ENCODE measurements at regions not wholly inside any gene's neighbourhood (a gene's known extent, or its start where the extent isn't known, plus 50 kb on each side); places are given as distances from the start of the nearest gene placed in this dataset.
A peak's percentile ranks its signal among the peaks of the same experiment; 100 is the strongest.

GRCh38 chr6:73893696-73894095 is 197.7 kb downstream of the CD109 start:
- H3K36me3 ChIP-seq (ENCODE audit: control insufficient read depth in 2 of 3, insufficient read depth in 3 of 3, low read length in 3 of 3): no peaks in the 10 kb centered on the region
- H3K27ac ChIP-seq (ENCODE audit: low read depth in 2 of 2, low read length in 2 of 2): no peak overlapping the region
- H3K4me3 ChIP-seq (ENCODE audit: low read length in 3 of 3): no peak overlapping the region
- no peak overlapping the region for H3K9ac ChIP-seq (ENCODE audit: low read length in 3 of 3)
- no peaks in the 10 kb centered on the region for H3K4me1 ChIP-seq (ENCODE audit: control insufficient read depth in 2 of 3, insufficient read depth in 2 of 3, low read depth in 1 of 3, low read length in 3 of 3)
- no peak for TF ChIP-seq CTCF (IDR thresholded peaks at IDR 0.05; ENCODE audit: borderline replicate concordance, extremely low read depth, insufficient read depth)
- FAIRE-seq (no peak), DNase-seq (no peak)
- no peaks in the 10 kb centered on the region for H3K27me3 ChIP-seq (ENCODE audit: control insufficient read depth, insufficient read depth, low read length)
- no peaks in the 10 kb centered on the region for H3K9me3 ChIP-seq (ENCODE audit: control insufficient read depth in 2 of 3, insufficient read depth in 1 of 3, low read length in 3 of 3)
- intact Hi-C loops (cut with DNase I): no loop called here

DNA sequence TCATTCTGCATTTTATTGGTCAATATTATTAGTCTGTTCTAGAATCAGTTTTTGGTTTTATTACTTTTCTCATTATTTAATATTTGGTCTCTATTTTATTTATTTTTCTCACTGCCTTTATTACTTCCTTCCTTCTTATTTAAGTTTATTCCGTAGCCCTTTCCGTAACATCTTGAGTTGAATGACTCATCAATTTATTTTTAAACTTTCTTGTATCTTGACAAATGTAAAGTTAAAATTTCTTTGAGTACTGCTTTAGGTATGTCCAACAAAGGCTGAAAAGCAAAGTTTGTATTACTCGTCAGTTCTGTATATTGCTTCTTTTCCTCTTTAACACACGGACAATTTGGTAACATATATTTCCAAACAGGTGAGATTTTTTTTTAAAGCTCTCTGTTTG is 192.0 kb downstream of the CD109 start:
- no peaks in the 10 kb centered on the region for H3K4me1 ChIP-seq (ENCODE audit: control insufficient read depth in 2 of 3, insufficient read depth in 2 of 3, low read depth in 1 of 3, low read length in 3 of 3)
- H3K27me3 ChIP-seq (ENCODE audit: control insufficient read depth, insufficient read depth, low read length): no peaks in the 10 kb centered on the region
- H3K4me3 ChIP-seq (ENCODE audit: low read length in 3 of 3): no peak overlapping the region
- H3K27ac ChIP-seq (ENCODE audit: low read depth in 2 of 2, low read length in 2 of 2): no peak overlapping the region
- FAIRE-seq (no peak), DNase-seq (no peak)
- intact Hi-C loops (cut with DNase I): no loop called here
- no peak overlapping the region for H3K9ac ChIP-seq (ENCODE audit: low read length in 3 of 3)
- H3K36me3 ChIP-seq (ENCODE audit: control insufficient read depth in 2 of 3, insufficient read depth in 3 of 3, low read length in 3 of 3): no peaks in the 10 kb centered on the region
- no peaks in the 10 kb centered on the region for H3K9me3 ChIP-seq (ENCODE audit: control insufficient read depth in 2 of 3, insufficient read depth in 1 of 3, low read length in 3 of 3)
- no peak for TF ChIP-seq CTCF (IDR thresholded peaks at IDR 0.05; ENCODE audit: borderline replicate concordance, extremely low read depth, insufficient read depth)

DNA sequence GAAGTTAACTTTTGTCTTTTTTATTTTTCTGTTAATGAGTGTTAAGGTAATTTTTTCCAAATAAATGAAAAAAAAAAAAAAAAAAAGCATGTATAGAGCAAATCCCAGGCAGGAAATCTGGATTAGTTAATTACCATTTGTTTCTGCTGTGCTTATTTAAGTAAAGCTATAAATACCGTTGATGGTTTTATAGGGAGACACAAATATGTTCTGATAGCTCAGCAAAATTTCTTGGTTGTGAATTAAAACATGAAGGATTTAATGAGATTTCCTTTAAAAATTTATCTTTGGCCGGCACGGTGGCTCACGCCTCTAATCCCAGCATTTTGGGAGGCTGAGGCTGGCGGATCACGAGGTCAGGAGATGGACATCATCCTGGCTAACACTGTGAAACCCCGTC is 189.4 kb downstream of the CD109 start:
- Histone ChIP-seq H3K4me3 (ENCODE audit: low read length in 3 of 3) (no peak overlapping the region), H3K36me3 (ENCODE audit: control insufficient read depth in 2 of 3, insufficient read depth in 3 of 3, low read length in 3 of 3) (no peaks in the 10 kb centered on the region), H3K9ac (ENCODE audit: low read length in 3 of 3) (no peak overlapping the region), H3K27me3 (ENCODE audit: control insufficient read depth, insufficient read depth, low read length) (no peaks in the 10 kb centered on the region), H3K9me3 (ENCODE audit: control insufficient read depth in 2 of 3, insufficient read depth in 1 of 3, low read length in 3 of 3) (no peaks in the 10 kb centered on the region), H3K4me1 (ENCODE audit: control insufficient read depth in 2 of 3, insufficient read depth in 2 of 3, low read depth in 1 of 3, low read length in 3 of 3) (no peaks in the 10 kb centered on the region), H3K27ac (ENCODE audit: low read depth in 2 of 2, low read length in 2 of 2) (no peak overlapping the region)
- DNase-seq (peak in 2 of 5 donors; percentile 37 to 79), FAIRE-seq (no peak)
- no peak for TF ChIP-seq CTCF (IDR thresholded peaks at IDR 0.05; ENCODE audit: borderline replicate concordance, extremely low read depth, insufficient read depth)
- intact Hi-C loops (cut with DNase I): no loop called here

DNA sequence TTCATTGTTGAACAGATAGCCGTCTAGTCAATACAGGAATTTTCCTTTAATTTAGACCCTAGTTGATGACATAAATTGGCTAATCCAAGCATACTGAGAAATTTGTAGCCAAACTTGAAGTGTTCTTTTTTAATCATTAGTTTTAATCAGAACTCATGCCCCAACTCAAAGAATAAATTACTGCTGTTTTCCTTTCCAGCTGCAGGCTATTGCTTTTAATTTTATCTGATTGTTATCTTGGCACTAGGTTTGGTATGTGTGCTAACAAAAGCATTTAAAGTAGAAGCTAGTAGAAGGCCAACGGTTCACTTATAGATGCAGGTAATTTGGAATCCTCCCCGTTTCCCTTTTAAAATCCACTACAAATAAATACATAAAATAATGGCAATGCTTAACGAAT is 188.5 kb downstream of the CD109 start:
- TF ChIP-seq CTCF (IDR thresholded peaks at IDR 0.05; ENCODE audit: borderline replicate concordance, extremely low read depth, insufficient read depth): no peak
- no peaks in the 10 kb centered on the region for H3K27me3 ChIP-seq (ENCODE audit: control insufficient read depth, insufficient read depth, low read length)
- H3K4me1 ChIP-seq (ENCODE audit: control insufficient read depth in 2 of 3, insufficient read depth in 2 of 3, low read depth in 1 of 3, low read length in 3 of 3): no peaks in the 10 kb centered on the region
- FAIRE-seq (no peak), DNase-seq (peak in 1 of 5 donors; percentile 12)
- no peak overlapping the region for H3K4me3 ChIP-seq (ENCODE audit: low read length in 3 of 3)
- no peaks in the 10 kb centered on the region for H3K36me3 ChIP-seq (ENCODE audit: control insufficient read depth in 2 of 3, insufficient read depth in 3 of 3, low read length in 3 of 3)
- H3K9ac ChIP-seq (ENCODE audit: low read length in 3 of 3): no peak overlapping the region
- no peaks in the 10 kb centered on the region for H3K9me3 ChIP-seq (ENCODE audit: control insufficient read depth in 2 of 3, insufficient read depth in 1 of 3, low read length in 3 of 3)
- H3K27ac ChIP-seq (ENCODE audit: low read depth in 2 of 2, low read length in 2 of 2): no peak overlapping the region
- intact Hi-C loops (cut with DNase I): no loop called here
